HG03432 (cell line): ENCODE measurements at regions not wholly inside any gene's neighbourhood (a gene's known extent, or its start where the extent isn't known, plus 50 kb on each side); places are given as distances from the start of the nearest gene placed in this dataset.

Experiments used
- ATAC-seq: cut with Tn5 transposase; IDR thresholded peaks from one replicate; pipeline ENCODE4 v1.9.1; 2021; ENCODE audit warnings: mild to moderate bottlenecking, moderate library complexity; ENCODE audit not compliant: unreplicated experiment

GRCh38 chr10:105992928-105993327, 1171.6 kb downstream of the SORCS1 start:
- no peak for ATAC-seq

GRCh38 chr10:105990529-105990928, 1174.0 kb downstream of the SORCS1 start:
- no peak for ATAC-seq

GRCh38 chr10:105989995-105990394, 1174.5 kb downstream of the SORCS1 start:
- ATAC-seq, result no peak

GRCh38 chr10:105988848-105989247, 1175.7 kb downstream of the SORCS1 start:
- no peak for ATAC-seq

- no peak for ATAC-seq
Measured at GRCh38 chr10:105986912-105987635, 1177.4 kb downstream of the SORCS1 start.

GRCh38 chr10:105986486-105986885, 1178.0 kb downstream of the SORCS1 start:
- no peak for ATAC-seq

GRCh38 chr10:105982735-105983134, 1181.8 kb downstream of the SORCS1 start:
- ATAC-seq, result no peak

- ATAC-seq, result no peak
Measured at GRCh38 chr10:105981679-105982078, 1182.8 kb downstream of the SORCS1 start.

- peak; percentile 82 for ATAC-seq
Measured at GRCh38 chr10:105974803-105975456, 1189.6 kb downstream of the SORCS1 start.

GRCh38 chr10:105973902-105974301, 1190.6 kb downstream of the SORCS1 start:
- no peak for ATAC-seq

- ATAC-seq, result no peak
Measured at GRCh38 chr10:105973360-105973759, 1191.1 kb downstream of the SORCS1 start.

GRCh38 chr10:105971460-105971859, 1193.0 kb downstream of the SORCS1 start:
- ATAC-seq, result no peak

- ATAC-seq, result no peak
Measured at GRCh38 chr10:105969884-105970377, 1194.6 kb downstream of the SORCS1 start.

- ATAC-seq, result no peak
Measured at GRCh38 chr10:105968666-105969065, 1195.8 kb downstream of the SORCS1 start.

GRCh38 chr10:105967256-105967655, 1197.2 kb downstream of the SORCS1 start:
- no peak for ATAC-seq

- ATAC-seq, result no peak
Measured at GRCh38 chr10:105965141-105965540, 1199.4 kb downstream of the SORCS1 start.

- ATAC-seq, result peak; percentile 58
Measured at GRCh38 chr10:105964009-105964408, 1200.5 kb downstream of the SORCS1 start.

- ATAC-seq, result no peak
Measured at GRCh38 chr10:105963334-105963884, 1201.1 kb downstream of the SORCS1 start.

GRCh38 chr10:105956550-105956949, 1208.0 kb downstream of the SORCS1 start:
- ATAC-seq, result peak; percentile 56

GRCh38 chr10:105953861-105954260, 1210.6 kb downstream of the SORCS1 start:
- no peak for ATAC-seq

GRCh38 chr10:105953056-105953455, 1211.5 kb downstream of the SORCS1 start:
- no peak for ATAC-seq

- ATAC-seq, result peak; percentile 94
Measured at GRCh38 chr10:105952153-105952552, 1212.4 kb downstream of the SORCS1 start.
